Panc1 (cell line): ENCODE measurements at regions not wholly inside any gene's neighbourhood (a gene's known extent, or its start where the extent isn't known, plus 50 kb on each side); places are given as distances from the start of the nearest gene placed in this dataset.

Source experiments
- ATAC-seq: fragments of 200-7000 bp; cut with Tn5 transposase; 2 replicates; pipeline ENCODE4 v1.9.1; 2020; ENCODE audit warnings: mild to moderate bottlenecking, moderate library complexity
- BruUV-seq: library from RNA; stranded (reverse); fragments of 400-500 nt; replicated peaks from 2 replicates; lab custom pipeline; 2021; lab: Mats Ljungman, UMichigan
- CTCF ChIA-PET: fragments of 300-600 bp; sonication (Branson Sonifier 250); formaldehyde crosslinking; loops from one replicate; lab custom pipeline; 2022; ENCODE audit warnings: antibody characterized with exemption; lab: Charles Lee
- POLR2A ChIA-PET: fragments of 300-600 bp; sonication (Branson Sonifier 250); formaldehyde crosslinking; loops from one replicate; lab custom pipeline; 2022; ENCODE audit warnings: antibody characterized with exemption; lab: Charles Lee
- DNase-seq: peaks from one replicate; pipeline ENCODE4 v3.0.0-alpha.2; 2010; ENCODE audit warnings: low read depth, low spot score
- H3K27ac ChIP-seq: 2 replicates; pipeline ENCODE4 v1.5.1; 2011; ENCODE audit warnings: mild to moderate bottlenecking, low read length, inconsistent platforms
- H3K27me3 ChIP-seq: fragments of 200-500 bp; sonication (Bioruptor generic); 2 replicates; pipeline ENCODE4 v1.6.0; 2014; ENCODE audit warnings: low read length, inconsistent platforms; ENCODE audit not compliant: control insufficient read depth, insufficient read depth
- H3K36me3 ChIP-seq: fragments of 200-500 bp; sonication (Bioruptor generic); 2 replicates; pipeline ENCODE4 v1.5.1; 2014; ENCODE audit warnings: inconsistent platforms, mild to moderate bottlenecking, low read length, moderate library complexity; ENCODE audit not compliant: control insufficient read depth, insufficient read depth
- H3K4me1 ChIP-seq: 2 replicates; pipeline ENCODE4 v1.5.1; 2011; ENCODE audit warnings: inconsistent platforms, mild to moderate bottlenecking, low read length, moderate library complexity; ENCODE audit not compliant: control insufficient read depth, insufficient read depth
- H3K4me3 ChIP-seq, 2 experiments: 2 replicates each; pipeline ENCODE4 v1.5.1; 2011 to 2012; ENCODE audit warnings: low read depth in 2 of 2, low read length in 2 of 2, mild to moderate bottlenecking in 2 of 2, inconsistent platforms in 1 of 2, moderate library complexity in 1 of 2
- H3K9me3 ChIP-seq: fragments of 200-500 bp; sonication (Bioruptor generic); 2 replicates; pipeline ENCODE4 v1.5.1; 2014; ENCODE audit warnings: low read depth, mild to moderate bottlenecking, inconsistent platforms, low read length, moderate library complexity; ENCODE audit not compliant: control insufficient read depth, insufficient read depth
- POLR2AphosphoS5 ChIP-seq: IDR thresholded peaks from 2 replicates; pipeline ENCODE4 v1.6.1; 2012; ENCODE audit warnings: mild to moderate bottlenecking, low read depth, low read length, moderate library complexity
- REST ChIP-seq, 2 experiments: IDR thresholded peaks; 2 replicates each; pipeline ENCODE4 v1.6.1; 2011 to 2012; ENCODE audit warnings: low read depth in 2 of 2, control low read depth in 1 of 2, low read length in 1 of 2, mild to moderate bottlenecking in 1 of 2, moderate library complexity in 1 of 2; ENCODE audit not compliant: insufficient read depth in 1 of 2
- SIN3A ChIP-seq: IDR thresholded peaks from 2 replicates; pipeline ENCODE4 v1.6.1; 2012; ENCODE audit warnings: low read depth, mild to moderate bottlenecking, low read length, moderate library complexity, borderline replicate concordance; ENCODE audit not compliant: insufficient read depth
- TCF7L2 ChIP-seq: IDR thresholded peaks from 2 replicates; pipeline ENCODE4 v1.6.1; 2011; ENCODE audit warnings: mild to moderate bottlenecking, low read depth, low read length, inconsistent platforms
- in situ Hi-C: cut with HindIII; loops from 2 replicates; pipeline ENCODE4 v1.10.0; 2016; ENCODE audit warnings: low sequenced_read_pairs, low pct_unique_long_range_greater_than_20kb
- intact Hi-C: fragments of 100-400 bp; cut with micrococcal nuclease; formaldehyde crosslinking; loops from one replicate; pipeline ENCODE4 v1.10.0; 2022; ENCODE audit not compliant: unreplicated experiment
- TF ChIP-seq, protein P1 (sequence below): fragments of 450-650 bp; IDR thresholded peaks from 2 replicates; pipeline ENCODE4 v1.5.1; 2017; ENCODE audit warnings: mild to moderate bottlenecking

DNA sequence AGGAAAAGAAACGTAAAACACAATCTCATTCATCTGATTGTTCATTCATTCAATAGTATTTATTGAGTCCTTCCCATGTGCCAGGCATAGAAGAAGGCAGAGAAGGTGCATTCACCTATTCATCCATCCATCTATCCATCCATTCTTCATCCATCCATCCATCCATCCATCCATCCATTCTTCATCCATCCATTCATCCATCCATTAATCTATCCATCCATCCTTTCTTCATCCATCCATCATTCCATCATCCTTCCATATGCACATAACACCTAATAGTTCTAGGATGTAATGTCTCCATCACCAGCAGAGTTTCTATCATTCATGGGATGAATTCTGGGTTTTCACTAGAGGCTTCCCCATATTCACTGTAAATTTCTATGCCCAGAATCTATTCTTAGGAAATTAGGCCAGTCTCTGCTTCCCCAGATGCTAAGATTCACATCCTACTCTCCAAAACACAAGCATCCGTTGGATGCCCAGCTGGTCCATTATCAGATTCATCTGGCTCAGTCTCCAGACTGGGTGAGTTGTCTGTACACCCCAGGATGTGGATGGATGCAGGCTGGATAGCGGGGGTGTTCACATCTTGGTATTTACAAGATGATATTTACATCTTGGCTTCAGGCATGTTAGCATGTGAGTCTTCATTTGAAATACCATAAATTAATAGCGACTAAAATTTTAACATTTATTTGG lies 517.7 kb upstream of the SULF2 start:
- in situ Hi-C loops (no loop called here), intact Hi-C loops (no loop called here)
- Histone ChIP-seq H3K27me3 (peaks cover 35% of the 10 kb centered on the region), H3K27ac (no peak overlapping the region), H3K4me1 (peaks cover 9% of the 10 kb centered on the region; the same call in 1 of the 2 replicates), H3K36me3 (no peaks in the 10 kb centered on the region), H3K9me3 (no peaks in the 10 kb centered on the region), H3K4me3 (no peak overlapping the region)
- CTCF ChIA-PET, result no interaction called here
- BruUV-seq, result no TSS peak
- ATAC-seq, result no peak
- DNase-seq, result no peak
- TF ChIP-seq, protein P1, sequence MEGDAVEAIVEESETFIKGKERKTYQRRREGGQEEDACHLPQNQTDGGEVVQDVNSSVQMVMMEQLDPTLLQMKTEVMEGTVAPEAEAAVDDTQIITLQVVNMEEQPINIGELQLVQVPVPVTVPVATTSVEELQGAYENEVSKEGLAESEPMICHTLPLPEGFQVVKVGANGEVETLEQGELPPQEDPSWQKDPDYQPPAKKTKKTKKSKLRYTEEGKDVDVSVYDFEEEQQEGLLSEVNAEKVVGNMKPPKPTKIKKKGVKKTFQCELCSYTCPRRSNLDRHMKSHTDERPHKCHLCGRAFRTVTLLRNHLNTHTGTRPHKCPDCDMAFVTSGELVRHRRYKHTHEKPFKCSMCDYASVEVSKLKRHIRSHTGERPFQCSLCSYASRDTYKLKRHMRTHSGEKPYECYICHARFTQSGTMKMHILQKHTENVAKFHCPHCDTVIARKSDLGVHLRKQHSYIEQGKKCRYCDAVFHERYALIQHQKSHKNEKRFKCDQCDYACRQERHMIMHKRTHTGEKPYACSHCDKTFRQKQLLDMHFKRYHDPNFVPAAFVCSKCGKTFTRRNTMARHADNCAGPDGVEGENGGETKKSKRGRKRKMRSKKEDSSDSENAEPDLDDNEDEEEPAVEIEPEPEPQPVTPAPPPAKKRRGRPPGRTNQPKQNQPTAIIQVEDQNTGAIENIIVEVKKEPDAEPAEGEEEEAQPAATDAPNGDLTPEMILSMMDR, result no peak
- no peak for TF ChIP-seq TCF7L2
- no peak for TF ChIP-seq SIN3A
- no peak for TF ChIP-seq REST (IDR thresholded peaks at IDR 0.05; ENCODE audit: insufficient read depth in 1 of 2, low read depth in 2 of 2, low read length in 1 of 2)
- TF ChIP-seq POLR2AphosphoS5, result no peak
- POLR2A ChIA-PET, result no interaction called here

DNA sequence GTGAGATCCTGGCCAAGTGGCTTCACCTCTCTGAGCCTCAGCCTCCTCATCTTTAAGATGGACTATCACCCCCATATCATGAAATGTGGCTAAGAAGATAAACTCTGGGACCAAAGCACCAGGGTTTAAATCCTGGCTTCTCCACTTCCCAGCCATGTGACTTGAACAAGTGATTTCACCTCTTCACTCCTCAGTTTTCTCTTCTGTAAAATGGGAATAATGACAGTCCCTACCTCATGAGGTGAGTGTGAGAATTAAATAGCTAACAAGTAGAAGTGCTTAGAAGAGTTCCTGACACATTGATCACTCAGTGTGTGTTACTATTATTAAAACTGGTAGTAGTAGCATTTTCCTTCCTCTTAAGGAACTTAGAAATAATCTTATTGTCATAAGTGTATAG lies 516.9 kb upstream of the SULF2 start:
- no peak overlapping the region for H3K27ac ChIP-seq
- intact Hi-C loops, result no loop called here
- in situ Hi-C loops, result no loop called here
- H3K4me3 ChIP-seq, result no peak overlapping the region
- H3K36me3 ChIP-seq, result no peaks in the 10 kb centered on the region
- no peak for TF ChIP-seq POLR2AphosphoS5
- TF ChIP-seq REST (IDR thresholded peaks at IDR 0.05; ENCODE audit: insufficient read depth in 1 of 2, low read depth in 2 of 2, low read length in 1 of 2), result no peak
- TF ChIP-seq, protein P1, result no peak
- TF ChIP-seq TCF7L2, result no peak
- no peak for TF ChIP-seq SIN3A
- H3K27me3 ChIP-seq, result peaks cover 33% of the 10 kb centered on the region
- POLR2A ChIA-PET, result no interaction called here
- ATAC-seq (no peak), DNase-seq (no peak)
- no peaks in the 10 kb centered on the region for H3K9me3 ChIP-seq
- CTCF ChIA-PET, result no interaction called here
- no TSS peak for BruUV-seq
- peaks cover 9% of the 10 kb centered on the region; the same call in 1 of the 2 replicates for H3K4me1 ChIP-seq
